ENCODE measurements at regions not wholly inside any gene's neighbourhood (a gene's known extent, or its start where the extent isn't known, plus 50 kb on each side); places are given as distances from the start of the nearest gene placed in this dataset.

- peak overlapping the region; percentile 43 for H3K4me2 ChIP-seq (ENCODE audit: low read length)
- no TSS peak for BruUV-seq (replicated peaks)
- H3K27me3 ChIP-seq (ENCODE audit: insufficient read depth, low read length), result no peaks in the 10 kb centered on the region
- ChIA-PET RAD21 (ENCODE audit: low non-redundant PET in 1 of 2, low total read pairs in 2 of 2, uncharacterized antibody in 2 of 2, unreplicated experiment in 2 of 2) (no interaction called here), POLR2A (interaction anchor here (1.0 kb wide), 2 partner anchors 159 to 190 kb away, joined by 3 to 6 read pairs; partner anchors contain the start of gene FAM32A), CTCF (interaction anchor here (0.7 to 3.7 kb wide), 8 partner anchors 11 to 397 kb away, joined by 3 to 18 read pairs (median 3); no protein-coding TSS in a partner anchor)
- intact Hi-C loops (cut with micrococcal nuclease), result no loop called here
- H3K36me3 ChIP-seq (ENCODE audit: control insufficient read depth in 1 of 2, insufficient read depth in 2 of 2, low read length in 2 of 2), result no peaks in the 10 kb centered on the region
- no peak overlapping the region for H3K4me3 ChIP-seq (replicated peaks in 1 of 2; ENCODE audit: low read depth in 1 of 2, low read length in 2 of 2)
- DNase-seq (ENCODE audit: low read depth, low spot score), result no peak
- H3K4me1 ChIP-seq (ENCODE audit: control insufficient read depth in 1 of 2, insufficient read depth in 2 of 2, low read length in 2 of 2), result peaks cover 0 to 11% of the 10 kb centered on the region in 2 experiments; a peak in 2 of 4 replicates
- H3K9me3 ChIP-seq (ENCODE audit: control insufficient read depth in 1 of 2, insufficient read depth in 1 of 2, low read depth in 1 of 2, low read length in 2 of 2), result no peaks in the 10 kb centered on the region
- peak overlapping the region; percentile 3 for H2AFZ ChIP-seq (ENCODE audit: low read depth, low read length, poor library complexity, severe bottlenecking)
- H3K79me2 ChIP-seq (ENCODE audit: insufficient read depth, low read length), result no peaks in the 10 kb centered on the region
- H3K27ac ChIP-seq (ENCODE audit: low read depth, low read length), result no peak overlapping the region
- H3K9ac ChIP-seq (ENCODE audit: low read length), result no peak overlapping the region
- H3K9me2 ChIP-seq (ENCODE audit: insufficient read depth), result no peaks in the 10 kb centered on the region
- H4K20me1 ChIP-seq (ENCODE audit: insufficient read depth), result no peaks in the 10 kb centered on the region
- TF ChIP-seq ELF1 (IDR thresholded peaks at IDR 0.05; ENCODE audit: borderline replicate concordance, low read depth) (no peak), ZFX (IDR thresholded peaks at IDR 0.05) (no peak)
- ATAC-seq, result peak; percentile 17
Observed at GRCh38 chr19:16026131-16026530, 50.2 kb upstream of the TPM4 start.

Data from HCT116 (cell line).